ENCODE measurements at regions not wholly inside any gene's neighbourhood (a gene's known extent, or its start where the extent isn't known, plus 50 kb on each side); places are given as distances from the start of the nearest gene placed in this dataset.
"Not testable (repeated sequence)": the region's sequence is repeated elsewhere in the genome, so short reads cannot be mapped to it uniquely, and the experiment has no call there.

- H3K27me3 Mint-ChIP-seq (ENCODE audit: low read depth in 3 of 3); H3K27ac Mint-ChIP-seq; intact Hi-C loops (cut with micrococcal nuclease); H3K36me3 Mint-ChIP-seq; H4K20me1 ChIP-seq (ENCODE audit: insufficient read depth, low read length); H3K4me1 Mint-ChIP-seq; H3K36me3 ChIP-seq (replicated peaks in 1 of 2; ENCODE audit: control insufficient read depth in 1 of 2, insufficient read depth in 2 of 2, low read length in 2 of 2); H3K4me2 ChIP-seq (replicated peaks; ENCODE audit: extremely low read depth, low read length, poor library complexity, severe bottlenecking); H3K4me1 ChIP-seq (ENCODE audit: control insufficient read depth in 1 of 2, insufficient read depth in 2 of 2, low read length in 2 of 2); H3K27ac ChIP-seq (ENCODE audit: low read depth in 1 of 2, low read length in 2 of 2); H2AFZ ChIP-seq (ENCODE audit: insufficient read depth, low read depth, low read length, poor library complexity, severe bottlenecking); H3K9ac ChIP-seq (ENCODE audit: insufficient read depth, low read length, poor library complexity, severe bottlenecking); H3K79me2 ChIP-seq (ENCODE audit: insufficient read depth, low read length); H3K4me3 Mint-ChIP-seq; H3K4me3 ChIP-seq (replicated peaks in 1 of 3; ENCODE audit: low read depth in 2 of 3, low read length in 3 of 3); DNase-seq; H3K27me3 ChIP-seq (ENCODE audit: control insufficient read depth in 2 of 2, insufficient read depth in 2 of 2, low read length in 2 of 2): not testable (repeated sequence)
- WGBS (ENCODE audit: insufficient coverage): 92% methylated on average over 3 of the region's 16 CpGs
- peaks cover 0 to 16% of the 10 kb centered on the region in 2 donors for H3K9me3 ChIP-seq (replicated peaks in 1 of 2; ENCODE audit: control insufficient read depth in 1 of 2, insufficient read depth in 1 of 2, low read length in 2 of 2)
- H3K9me3 Mint-ChIP-seq: peaks cover 5 to 21% (median 10%) of the 10 kb centered on the region in 7 donors
These were observed 2226.0 kb upstream of the DEFB115 start for GRCh38 chr20:29031262-29031982.

- H3K36me3 ChIP-seq (replicated peaks in 1 of 2; ENCODE audit: control insufficient read depth in 1 of 2, insufficient read depth in 2 of 2, low read length in 2 of 2); H3K9ac ChIP-seq (ENCODE audit: insufficient read depth, low read length, poor library complexity, severe bottlenecking); H3K27me3 ChIP-seq (ENCODE audit: control insufficient read depth in 2 of 2, insufficient read depth in 2 of 2, low read length in 2 of 2); H3K79me2 ChIP-seq (ENCODE audit: insufficient read depth, low read length); H3K27me3 Mint-ChIP-seq (ENCODE audit: low read depth in 3 of 3); H4K20me1 ChIP-seq (ENCODE audit: insufficient read depth, low read length); H3K4me1 ChIP-seq (ENCODE audit: control insufficient read depth in 1 of 2, insufficient read depth in 2 of 2, low read length in 2 of 2); H3K4me3 Mint-ChIP-seq; H3K27ac ChIP-seq (ENCODE audit: low read depth in 1 of 2, low read length in 2 of 2); H3K27ac Mint-ChIP-seq; H3K4me2 ChIP-seq (replicated peaks; ENCODE audit: extremely low read depth, low read length, poor library complexity, severe bottlenecking); H3K4me1 Mint-ChIP-seq; H3K9me3 ChIP-seq (replicated peaks in 1 of 2; ENCODE audit: control insufficient read depth in 1 of 2, insufficient read depth in 1 of 2, low read length in 2 of 2); H2AFZ ChIP-seq (ENCODE audit: insufficient read depth, low read depth, low read length, poor library complexity, severe bottlenecking); H3K4me3 ChIP-seq (replicated peaks in 1 of 3; ENCODE audit: low read depth in 2 of 3, low read length in 3 of 3); DNase-seq; H3K36me3 Mint-ChIP-seq; intact Hi-C loops (cut with micrococcal nuclease): not testable (repeated sequence)
- H3K9me3 Mint-ChIP-seq: peaks cover 0 to 11% (median 1%) of the 10 kb centered on the region in 7 donors
- WGBS (ENCODE audit: insufficient coverage): 81% methylated on average over 10 of the region's 12 CpGs
These were observed 2213.2 kb upstream of the DEFB115 start for GRCh38 chr20:29044239-29044638.

GRCh38 chr20:29050008-29050606, 2207.4 kb upstream of the DEFB115 start:
- H3K9me3 Mint-ChIP-seq; H3K36me3 ChIP-seq (replicated peaks in 1 of 2; ENCODE audit: control insufficient read depth in 1 of 2, insufficient read depth in 2 of 2, low read length in 2 of 2); H3K27ac ChIP-seq (ENCODE audit: low read depth in 1 of 2, low read length in 2 of 2); H3K27me3 Mint-ChIP-seq (ENCODE audit: low read depth in 3 of 3); H3K9ac ChIP-seq (ENCODE audit: insufficient read depth, low read length, poor library complexity, severe bottlenecking); H3K79me2 ChIP-seq (ENCODE audit: insufficient read depth, low read length); H3K4me1 ChIP-seq (ENCODE audit: control insufficient read depth in 1 of 2, insufficient read depth in 2 of 2, low read length in 2 of 2); H3K27me3 ChIP-seq (ENCODE audit: control insufficient read depth in 2 of 2, insufficient read depth in 2 of 2, low read length in 2 of 2); H3K4me3 ChIP-seq (replicated peaks in 1 of 3; ENCODE audit: low read depth in 2 of 3, low read length in 3 of 3); H4K20me1 ChIP-seq (ENCODE audit: insufficient read depth, low read length); H3K4me2 ChIP-seq (replicated peaks; ENCODE audit: extremely low read depth, low read length, poor library complexity, severe bottlenecking); H3K4me3 Mint-ChIP-seq; H3K9me3 ChIP-seq (replicated peaks in 1 of 2; ENCODE audit: control insufficient read depth in 1 of 2, insufficient read depth in 1 of 2, low read length in 2 of 2); H3K36me3 Mint-ChIP-seq; H3K4me1 Mint-ChIP-seq; DNase-seq; H2AFZ ChIP-seq (ENCODE audit: insufficient read depth, low read depth, low read length, poor library complexity, severe bottlenecking); H3K27ac Mint-ChIP-seq; intact Hi-C loops (cut with micrococcal nuclease): not testable (repeated sequence)
- 59% methylated on average over 3 of the region's 4 CpGs for WGBS (ENCODE audit: insufficient coverage)

All from CD14-positive monocyte (primary cell).